ENCODE measurements at regions not wholly inside any gene's neighbourhood (a gene's known extent, or its start where the extent isn't known, plus 50 kb on each side); places are given as distances from the start of the nearest gene placed in this dataset.
"Not testable (repeated sequence)": the region's sequence is repeated elsewhere in the genome, so short reads cannot be mapped to it uniquely, and the experiment has no call there.

- H3K36me3 ChIP-seq (ENCODE audit: control insufficient read depth in 2 of 2, extremely low read depth in 1 of 2, insufficient read depth in 2 of 2, low read length in 2 of 2); H3K9me3 ChIP-seq (replicated peaks; ENCODE audit: control insufficient read depth, insufficient read depth, low read length); POLR2A ChIA-PET; H3K9me1 ChIP-seq (replicated peaks; ENCODE audit: control insufficient read depth, extremely low read depth, insufficient read depth, low read length); H3K79me2 ChIP-seq (ENCODE audit: control insufficient read depth, insufficient read depth, low read length); H3K4me3 ChIP-seq (replicated peaks in 1 of 3; ENCODE audit: insufficient read depth in 1 of 3, low read depth in 1 of 3, low read length in 3 of 3); H3K9ac ChIP-seq (replicated peaks; ENCODE audit: extremely low read depth, insufficient read depth, low read length); H4K20me1 ChIP-seq (replicated peaks; ENCODE audit: control insufficient read depth, extremely low read depth, insufficient read depth, low read length); H3K4me2 ChIP-seq (ENCODE audit: insufficient read depth, low read length); CTCF ChIA-PET; H3K27ac ChIP-seq (ENCODE audit: insufficient read depth, low read depth, low read length); H3K4me1 ChIP-seq (ENCODE audit: control insufficient read depth, extremely low read depth, insufficient read depth, low read length); H2AFZ ChIP-seq (ENCODE audit: low read depth, low read length); dilution Hi-C loops (cut with MboI; ENCODE audit: extremely low pct_ligation_motif_present, low sequenced_read_pairs); intact Hi-C loops (cut with micrococcal nuclease); BruUV-seq (replicated peaks); DNase-seq (ENCODE audit: low read depth, low spot score); H3K27me3 ChIP-seq (ENCODE audit: control insufficient read depth in 2 of 2, insufficient read depth in 2 of 2, low read length in 2 of 2); FAIRE-seq: not testable (repeated sequence)
Measured at GRCh38 chr4:9505341-9505740, 61.1 kb downstream of the DEFB131A start.

GRCh38 chr4:9506672-9507071 lies 62.5 kb downstream of the DEFB131A start:
- H3K79me2 ChIP-seq (ENCODE audit: control insufficient read depth, insufficient read depth, low read length); H3K9me1 ChIP-seq (replicated peaks; ENCODE audit: control insufficient read depth, extremely low read depth, insufficient read depth, low read length); BruUV-seq (replicated peaks); H3K4me1 ChIP-seq (ENCODE audit: control insufficient read depth, extremely low read depth, insufficient read depth, low read length); intact Hi-C loops (cut with micrococcal nuclease); H4K20me1 ChIP-seq (replicated peaks; ENCODE audit: control insufficient read depth, extremely low read depth, insufficient read depth, low read length); H3K4me2 ChIP-seq (ENCODE audit: insufficient read depth, low read length); H3K9ac ChIP-seq (replicated peaks; ENCODE audit: extremely low read depth, insufficient read depth, low read length); H3K27me3 ChIP-seq (ENCODE audit: control insufficient read depth in 2 of 2, insufficient read depth in 2 of 2, low read length in 2 of 2); POLR2A ChIA-PET; CTCF ChIA-PET; FAIRE-seq; H2AFZ ChIP-seq (ENCODE audit: low read depth, low read length); H3K4me3 ChIP-seq (replicated peaks in 1 of 3; ENCODE audit: insufficient read depth in 1 of 3, low read depth in 1 of 3, low read length in 3 of 3); H3K9me3 ChIP-seq (replicated peaks; ENCODE audit: control insufficient read depth, insufficient read depth, low read length); H3K27ac ChIP-seq (ENCODE audit: insufficient read depth, low read depth, low read length); dilution Hi-C loops (cut with MboI; ENCODE audit: extremely low pct_ligation_motif_present, low sequenced_read_pairs); DNase-seq (ENCODE audit: low read depth, low spot score); H3K36me3 ChIP-seq (ENCODE audit: control insufficient read depth in 2 of 2, extremely low read depth in 1 of 2, insufficient read depth in 2 of 2, low read length in 2 of 2): not testable (repeated sequence)

DNA sequence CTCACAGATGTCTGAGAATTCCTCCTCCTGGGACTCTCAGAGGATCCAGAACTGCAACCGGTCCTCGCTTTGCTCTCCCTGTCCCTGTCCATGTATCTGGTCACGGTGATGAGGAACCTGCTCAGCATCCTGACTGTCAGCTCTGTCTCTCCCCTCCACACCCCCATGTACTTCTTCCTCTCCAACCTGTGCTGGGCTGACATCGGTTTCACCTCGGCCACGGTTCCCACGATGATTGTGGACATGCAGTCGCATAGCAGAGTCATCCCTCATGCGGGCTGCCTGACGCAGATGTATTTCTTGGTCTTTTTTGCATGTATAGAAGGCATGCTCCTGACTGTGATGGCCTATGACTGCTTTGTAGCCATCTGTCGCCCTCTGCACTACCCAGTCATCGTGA lies 68.7 kb downstream of the DEFB131A start:
- H4K20me1 ChIP-seq (replicated peaks; ENCODE audit: control insufficient read depth, extremely low read depth, insufficient read depth, low read length); H3K36me3 ChIP-seq (ENCODE audit: control insufficient read depth in 2 of 2, extremely low read depth in 1 of 2, insufficient read depth in 2 of 2, low read length in 2 of 2); DNase-seq (ENCODE audit: low read depth, low spot score); H3K27ac ChIP-seq (ENCODE audit: insufficient read depth, low read depth, low read length); POLR2A ChIA-PET; H3K9me3 ChIP-seq (replicated peaks; ENCODE audit: control insufficient read depth, insufficient read depth, low read length); CTCF ChIA-PET; H3K4me3 ChIP-seq (replicated peaks in 1 of 3; ENCODE audit: insufficient read depth in 1 of 3, low read depth in 1 of 3, low read length in 3 of 3); H3K27me3 ChIP-seq (ENCODE audit: control insufficient read depth in 2 of 2, insufficient read depth in 2 of 2, low read length in 2 of 2); H3K9me1 ChIP-seq (replicated peaks; ENCODE audit: control insufficient read depth, extremely low read depth, insufficient read depth, low read length); FAIRE-seq; BruUV-seq (replicated peaks); H3K79me2 ChIP-seq (ENCODE audit: control insufficient read depth, insufficient read depth, low read length); intact Hi-C loops (cut with micrococcal nuclease); H3K4me2 ChIP-seq (ENCODE audit: insufficient read depth, low read length); H2AFZ ChIP-seq (ENCODE audit: low read depth, low read length); H3K9ac ChIP-seq (replicated peaks; ENCODE audit: extremely low read depth, insufficient read depth, low read length); dilution Hi-C loops (cut with MboI; ENCODE audit: extremely low pct_ligation_motif_present, low sequenced_read_pairs); H3K4me1 ChIP-seq (ENCODE audit: control insufficient read depth, extremely low read depth, insufficient read depth, low read length): not testable (repeated sequence)

GRCh38 chr4:9519631-9520030 lies 75.4 kb downstream of the DEFB131A start:
- DNase-seq (ENCODE audit: low read depth, low spot score); intact Hi-C loops (cut with micrococcal nuclease); H3K79me2 ChIP-seq (ENCODE audit: control insufficient read depth, insufficient read depth, low read length); H3K9me1 ChIP-seq (replicated peaks; ENCODE audit: control insufficient read depth, extremely low read depth, insufficient read depth, low read length); H3K27ac ChIP-seq (ENCODE audit: insufficient read depth, low read depth, low read length); BruUV-seq (replicated peaks); H3K4me2 ChIP-seq (ENCODE audit: insufficient read depth, low read length); H3K36me3 ChIP-seq (ENCODE audit: control insufficient read depth in 2 of 2, extremely low read depth in 1 of 2, insufficient read depth in 2 of 2, low read length in 2 of 2); H2AFZ ChIP-seq (ENCODE audit: low read depth, low read length); H3K27me3 ChIP-seq (ENCODE audit: control insufficient read depth in 2 of 2, insufficient read depth in 2 of 2, low read length in 2 of 2); dilution Hi-C loops (cut with MboI; ENCODE audit: extremely low pct_ligation_motif_present, low sequenced_read_pairs); H3K9me3 ChIP-seq (replicated peaks; ENCODE audit: control insufficient read depth, insufficient read depth, low read length); FAIRE-seq; H3K4me3 ChIP-seq (replicated peaks in 1 of 3; ENCODE audit: insufficient read depth in 1 of 3, low read depth in 1 of 3, low read length in 3 of 3); H4K20me1 ChIP-seq (replicated peaks; ENCODE audit: control insufficient read depth, extremely low read depth, insufficient read depth, low read length); H3K9ac ChIP-seq (replicated peaks; ENCODE audit: extremely low read depth, insufficient read depth, low read length); CTCF ChIA-PET; POLR2A ChIA-PET; H3K4me1 ChIP-seq (ENCODE audit: control insufficient read depth, extremely low read depth, insufficient read depth, low read length): not testable (repeated sequence)

All from endothelial cell of umbilical vein (primary cell).